Epithelial cell of esophagus (primary cell): ENCODE measurements at regions not wholly inside any gene's neighbourhood (a gene's known extent, or its start where the extent isn't known, plus 50 kb on each side); places are given as distances from the start of the nearest gene placed in this dataset.

ENCODE experiments used
- DNase-seq: peaks from one replicate; pipeline ENCODE4 v3.0.0; 2010; ENCODE audit warnings: low read depth
- H3K4me3 ChIP-seq: 2 replicates; pipeline ENCODE4 v1.5.1; 2011; ENCODE audit warnings: mild to moderate bottlenecking, low read length, control low read depth
- TF ChIP-seq, protein P1 (sequence below): IDR thresholded peaks from 2 replicates; pipeline ENCODE4 v1.5.1; 2011; ENCODE audit warnings: low read depth, mild to moderate bottlenecking, low read length, control low read depth, inconsistent platforms; ENCODE audit not compliant: insufficient read depth; ENCODE audit errors: missing control alignments

DNA sequence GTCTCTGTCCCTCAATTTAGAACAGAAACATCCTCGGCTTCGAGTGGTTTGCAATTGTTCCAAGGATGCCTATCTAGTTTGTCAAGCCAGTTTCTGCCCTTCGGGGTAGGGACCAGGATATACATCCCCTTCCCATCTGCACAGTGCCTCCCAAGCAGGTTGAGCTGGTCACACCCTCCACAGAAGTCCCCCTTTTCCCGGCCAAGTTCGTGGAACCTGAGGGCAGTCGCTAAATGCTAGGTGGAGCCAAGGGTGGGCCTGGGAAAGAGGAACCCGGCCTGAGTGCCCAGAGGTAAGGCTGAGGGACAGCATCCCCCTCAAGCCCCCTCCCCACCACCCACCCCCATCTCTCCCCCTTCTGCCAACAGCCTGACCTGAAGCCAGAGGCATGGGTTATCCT, 62.4 kb upstream of the NANOS1 start:
- H3K4me3 ChIP-seq, result no peak overlapping the region
- TF ChIP-seq, protein P1, sequence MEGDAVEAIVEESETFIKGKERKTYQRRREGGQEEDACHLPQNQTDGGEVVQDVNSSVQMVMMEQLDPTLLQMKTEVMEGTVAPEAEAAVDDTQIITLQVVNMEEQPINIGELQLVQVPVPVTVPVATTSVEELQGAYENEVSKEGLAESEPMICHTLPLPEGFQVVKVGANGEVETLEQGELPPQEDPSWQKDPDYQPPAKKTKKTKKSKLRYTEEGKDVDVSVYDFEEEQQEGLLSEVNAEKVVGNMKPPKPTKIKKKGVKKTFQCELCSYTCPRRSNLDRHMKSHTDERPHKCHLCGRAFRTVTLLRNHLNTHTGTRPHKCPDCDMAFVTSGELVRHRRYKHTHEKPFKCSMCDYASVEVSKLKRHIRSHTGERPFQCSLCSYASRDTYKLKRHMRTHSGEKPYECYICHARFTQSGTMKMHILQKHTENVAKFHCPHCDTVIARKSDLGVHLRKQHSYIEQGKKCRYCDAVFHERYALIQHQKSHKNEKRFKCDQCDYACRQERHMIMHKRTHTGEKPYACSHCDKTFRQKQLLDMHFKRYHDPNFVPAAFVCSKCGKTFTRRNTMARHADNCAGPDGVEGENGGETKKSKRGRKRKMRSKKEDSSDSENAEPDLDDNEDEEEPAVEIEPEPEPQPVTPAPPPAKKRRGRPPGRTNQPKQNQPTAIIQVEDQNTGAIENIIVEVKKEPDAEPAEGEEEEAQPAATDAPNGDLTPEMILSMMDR, result no peak
- no peak for DNase-seq

- no peak overlapping the region for H3K4me3 ChIP-seq
- TF ChIP-seq, protein P1, result no peak
- DNase-seq, result no peak
Observed at GRCh38 chr10:118968060-118968459, 61.5 kb upstream of the NANOS1 start.

DNA sequence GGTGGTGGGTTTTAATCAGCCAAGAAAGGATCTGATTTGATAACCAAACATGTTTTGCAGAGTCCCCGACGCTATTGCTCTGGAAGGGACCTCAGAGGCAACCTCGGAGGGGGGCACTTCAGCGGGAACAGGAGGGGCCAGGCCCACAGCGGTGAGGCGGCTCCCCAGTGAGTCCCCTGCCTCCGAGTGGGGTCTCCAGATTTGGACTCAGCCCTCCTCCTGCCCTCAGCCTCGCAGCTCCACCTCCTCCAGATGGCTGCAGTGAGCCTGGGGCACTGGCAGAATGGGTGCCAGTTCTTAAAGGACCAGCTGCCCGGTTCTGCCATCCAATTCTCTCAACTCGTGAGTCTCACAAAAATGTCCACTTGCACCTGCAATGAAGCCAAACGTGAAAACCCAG, 61.0 kb upstream of the NANOS1 start:
- H3K4me3 ChIP-seq, result no peak overlapping the region
- TF ChIP-seq, protein P1, result no peak
- DNase-seq, result no peak

DNA sequence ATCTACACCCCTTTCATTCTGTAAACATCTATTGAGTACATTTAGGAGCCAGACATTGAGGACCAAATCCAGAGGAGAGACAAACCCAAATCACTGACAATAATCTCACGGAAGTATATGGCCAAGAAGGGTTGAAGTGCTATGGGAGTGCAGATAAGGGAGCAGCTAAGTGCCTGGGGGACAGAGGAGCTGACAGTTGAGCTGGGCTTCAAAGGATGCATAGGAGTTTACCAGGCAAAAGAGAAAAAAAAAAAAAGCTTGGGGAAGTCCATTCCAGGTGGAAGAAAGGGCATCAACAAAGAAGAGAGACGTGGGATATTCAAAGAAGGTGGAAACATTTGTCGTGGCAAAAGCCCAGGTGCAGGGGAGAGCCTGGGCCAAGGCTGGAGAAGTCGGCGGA, 60.5 kb upstream of the NANOS1 start:
- TF ChIP-seq, protein P1, result no peak

GRCh38 chr10:118970770-118971169, 58.7 kb upstream of the NANOS1 start:
- TF ChIP-seq, protein P1, result no peak
- no peak for DNase-seq
- H3K4me3 ChIP-seq, result no peak overlapping the region

More for the DNA sequence above, 60.5 kb upstream of the NANOS1 start:
- H3K4me3 ChIP-seq, result no peak overlapping the region
- no peak for DNase-seq

DNA sequence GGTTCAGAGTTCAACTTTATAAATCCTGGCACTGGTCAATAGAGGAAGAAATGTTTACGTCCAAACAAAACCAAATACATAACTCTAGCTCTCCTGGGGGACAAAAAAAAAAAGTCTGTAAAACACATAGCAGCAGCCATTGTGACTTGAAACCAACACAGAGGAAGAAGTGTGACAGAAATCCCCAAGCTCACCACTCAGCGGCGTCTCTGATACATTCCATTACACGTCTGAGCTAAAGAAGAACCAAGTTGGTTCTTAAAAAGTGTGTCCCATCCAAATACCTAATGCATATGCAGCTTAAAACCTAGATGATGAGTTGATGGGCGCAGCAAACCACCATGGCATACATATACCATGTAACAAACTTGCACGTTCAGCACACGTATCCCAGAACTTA, 58.3 kb upstream of the NANOS1 start:
- no peak overlapping the region for H3K4me3 ChIP-seq
- no peak for DNase-seq
- TF ChIP-seq, protein P1, result no peak

DNA sequence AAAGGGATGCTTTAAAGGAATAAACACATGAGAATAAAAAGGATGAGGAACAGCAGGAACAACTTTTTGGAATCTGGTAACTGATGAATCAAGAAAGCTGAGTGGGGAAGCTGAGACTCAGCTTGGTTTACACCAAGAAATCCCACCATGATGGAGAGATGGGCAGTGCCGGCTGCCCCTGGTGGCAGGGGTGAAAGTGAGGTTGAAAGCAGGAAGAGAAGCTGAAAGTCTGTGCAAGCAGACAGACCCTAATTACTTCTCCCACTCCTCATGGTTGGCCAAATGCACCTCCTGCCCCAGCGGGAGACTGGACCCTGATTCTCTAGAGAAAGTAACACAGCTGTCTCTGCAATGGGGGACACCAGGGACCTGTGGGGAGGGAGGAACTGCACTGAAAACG, 57.6 kb upstream of the NANOS1 start:
- H3K4me3 ChIP-seq, result no peak overlapping the region
- no peak for DNase-seq
- TF ChIP-seq, protein P1, result no peak
